Subcutaneous abdominal adipose tissue (tissue), 5 donors: ENCODE measurements at regions not wholly inside any gene's neighbourhood (a gene's known extent, or its start where the extent isn't known, plus 50 kb on each side); places are given as distances from the start of the nearest gene placed in this dataset.

Experiments used
- H3K27ac ChIP-seq: one replicate; pipeline ENCODE4 v1.7.0; 2013; ENCODE audit warnings: low read depth, mild to moderate bottlenecking, inconsistent platforms, low read length, moderate library complexity
- H3K27me3 ChIP-seq, 5 donors: one replicate each; pipeline ENCODE4 v1.7.0; 2013; ENCODE audit warnings: low read length in 5 of 5, inconsistent platforms in 1 of 5; ENCODE audit not compliant: control insufficient read depth in 5 of 5, insufficient read depth in 4 of 5
- H3K36me3 ChIP-seq, 5 donors: one replicate each; pipeline ENCODE4 v1.7.0; 2013; ENCODE audit warnings: low read length in 5 of 5; ENCODE audit not compliant: control insufficient read depth in 5 of 5, insufficient read depth in 5 of 5
- H3K4me1 ChIP-seq, 5 donors: one replicate each; pipeline ENCODE4 v1.7.0; 2013; ENCODE audit warnings: low read length in 5 of 5, mild to moderate bottlenecking in 3 of 5, moderate library complexity in 1 of 5; ENCODE audit not compliant: control insufficient read depth in 5 of 5, insufficient read depth in 5 of 5
- H3K4me3 ChIP-seq, 5 donors: one replicate each; pipeline ENCODE4 v1.7.0; 2013; ENCODE audit warnings: low read length in 5 of 5, low read depth in 1 of 5
- H3K9ac ChIP-seq, 5 donors: one replicate each; pipeline ENCODE4 v1.7.0; 2013; ENCODE audit warnings: low read length in 5 of 5, mild to moderate bottlenecking in 4 of 5, moderate library complexity in 3 of 5
- H3K9me3 ChIP-seq, 5 donors: one replicate each; pipeline ENCODE4 v1.7.0; 2013; ENCODE audit warnings: low read length in 5 of 5; ENCODE audit not compliant: control insufficient read depth in 5 of 5
- donor health status: healthy.
- donor health status: healthy.
- donor health status: healthy.
- donor health status: healthy.
- donor health status: healthy.

- no peak overlapping the region for H3K9ac ChIP-seq
- H3K27ac ChIP-seq, result no peak overlapping the region
- H3K4me1 ChIP-seq, result no peaks in the 10 kb centered on the region
- H3K9me3 ChIP-seq, result peaks cover 0 to under 1% (median 0%) of the 10 kb centered on the region in 5 donors
- H3K27me3 ChIP-seq, result no peaks in the 10 kb centered on the region
- no peak overlapping the region for H3K4me3 ChIP-seq
- no peaks in the 10 kb centered on the region for H3K36me3 ChIP-seq
Observed at GRCh38 chr11:109480251-109480650, 58.3 kb downstream of the C11orf87 start.

GRCh38 chr11:109486129-109486528, 64.1 kb downstream of the C11orf87 start:
- H3K36me3 ChIP-seq, result no peaks in the 10 kb centered on the region
- H3K9ac ChIP-seq, result no peak overlapping the region
- H3K4me3 ChIP-seq, result no peak overlapping the region
- H3K27ac ChIP-seq, result no peak overlapping the region
- no peaks in the 10 kb centered on the region for H3K27me3 ChIP-seq
- H3K4me1 ChIP-seq, result peaks cover 0 to 4% (median 0%) of the 10 kb centered on the region in 5 donors
- no peaks in the 10 kb centered on the region for H3K9me3 ChIP-seq

- H3K36me3 ChIP-seq, result no peaks in the 10 kb centered on the region
- H3K4me3 ChIP-seq, result no peak overlapping the region
- no peak overlapping the region for H3K9ac ChIP-seq
- peaks cover 0 to 6% (median 0%) of the 10 kb centered on the region in 5 donors for H3K4me1 ChIP-seq
- H3K9me3 ChIP-seq, result no peaks in the 10 kb centered on the region
- H3K27me3 ChIP-seq, result no peaks in the 10 kb centered on the region
- H3K27ac ChIP-seq, result no peak overlapping the region
Observed at GRCh38 chr11:109490953-109491635, 69.1 kb downstream of the C11orf87 start.

- no peaks in the 10 kb centered on the region for H3K4me1 ChIP-seq
- no peaks in the 10 kb centered on the region for H3K9me3 ChIP-seq
- no peaks in the 10 kb centered on the region for H3K36me3 ChIP-seq
- H3K27me3 ChIP-seq, result no peaks in the 10 kb centered on the region
- no peak overlapping the region for H3K9ac ChIP-seq
- no peak overlapping the region for H3K4me3 ChIP-seq
- no peak overlapping the region for H3K27ac ChIP-seq
Observed at GRCh38 chr11:109506115-109506514, 84.1 kb downstream of the C11orf87 start.

- H3K4me3 ChIP-seq, result no peak overlapping the region
- no peaks in the 10 kb centered on the region for H3K9me3 ChIP-seq
- H3K27ac ChIP-seq, result no peak overlapping the region
- H3K36me3 ChIP-seq, result no peaks in the 10 kb centered on the region
- no peaks in the 10 kb centered on the region for H3K27me3 ChIP-seq
- H3K4me1 ChIP-seq, result no peaks in the 10 kb centered on the region
- no peak overlapping the region for H3K9ac ChIP-seq
Observed at GRCh38 chr11:109507331-109507730, 85.3 kb downstream of the C11orf87 start.

- Histone ChIP-seq H3K27ac (no peak overlapping the region), H3K27me3 (no peaks in the 10 kb centered on the region), H3K9ac (no peak overlapping the region), H3K4me1 (no peaks in the 10 kb centered on the region), H3K9me3 (no peaks in the 10 kb centered on the region), H3K4me3 (no peak overlapping the region), H3K36me3 (no peaks in the 10 kb centered on the region)
Observed at GRCh38 chr11:109507836-109508561, 86.0 kb downstream of the C11orf87 start.

GRCh38 chr11:109508943-109509342, 87.0 kb downstream of the C11orf87 start:
- H3K27me3 ChIP-seq, result no peaks in the 10 kb centered on the region
- no peak overlapping the region for H3K9ac ChIP-seq
- H3K4me3 ChIP-seq, result no peak overlapping the region
- no peaks in the 10 kb centered on the region for H3K4me1 ChIP-seq
- H3K27ac ChIP-seq, result no peak overlapping the region
- H3K9me3 ChIP-seq, result no peaks in the 10 kb centered on the region
- H3K36me3 ChIP-seq, result no peaks in the 10 kb centered on the region

GRCh38 chr11:109510316-109510715, 88.3 kb downstream of the C11orf87 start:
- Histone ChIP-seq H3K4me3 (no peak overlapping the region), H3K27ac (no peak overlapping the region), H3K9ac (no peak overlapping the region), H3K4me1 (no peaks in the 10 kb centered on the region), H3K27me3 (no peaks in the 10 kb centered on the region), H3K9me3 (no peaks in the 10 kb centered on the region), H3K36me3 (no peaks in the 10 kb centered on the region)

GRCh38 chr11:109511598-109511997, 89.6 kb downstream of the C11orf87 start:
- H3K9me3 ChIP-seq, result no peaks in the 10 kb centered on the region
- H3K27me3 ChIP-seq, result no peaks in the 10 kb centered on the region
- H3K4me3 ChIP-seq, result no peak overlapping the region
- H3K4me1 ChIP-seq, result no peaks in the 10 kb centered on the region
- no peaks in the 10 kb centered on the region for H3K36me3 ChIP-seq
- H3K9ac ChIP-seq, result no peak overlapping the region
- no peak overlapping the region for H3K27ac ChIP-seq

GRCh38 chr11:109512249-109512648, 90.3 kb downstream of the C11orf87 start:
- Histone ChIP-seq H3K27ac (no peak overlapping the region), H3K9me3 (no peaks in the 10 kb centered on the region), H3K36me3 (no peaks in the 10 kb centered on the region), H3K4me1 (no peaks in the 10 kb centered on the region), H3K9ac (no peak overlapping the region), H3K27me3 (no peaks in the 10 kb centered on the region), H3K4me3 (no peak overlapping the region)
